ENCODE measurements at regions not wholly inside any gene's neighbourhood (a gene's known extent, or its start where the extent isn't known, plus 50 kb on each side); places are given as distances from the start of the nearest gene placed in this dataset.

- Mint-ChIP-seq H3K4me3 (ENCODE audit: unreplicated experiment) (no peak overlapping the region), H3K27ac (ENCODE audit: unreplicated experiment) (no peak overlapping the region), H3K4me1 (ENCODE audit: unreplicated experiment) (no peaks in the 10 kb centered on the region), H3K9me3 (ENCODE audit: unreplicated experiment) (no peaks in the 10 kb centered on the region), H3K27me3 (ENCODE audit: unreplicated experiment) (peaks cover 42% of the 10 kb centered on the region), H3K36me3 (ENCODE audit: unreplicated experiment) (no peaks in the 10 kb centered on the region)
- TF ChIP-seq CTCF (IDR thresholded peaks at IDR 0.05) = no peak
- DNase-seq (ENCODE audit: extremely low spot score, unreplicated experiment) = no peak
Observed at GRCh38 chr4:14446311-14446710, 556.0 kb upstream of the CPEB2 start.

GRCh38 chr4:14446904-14447303, 555.4 kb upstream of the CPEB2 start:
- Mint-ChIP-seq H3K4me3 (ENCODE audit: unreplicated experiment) (no peak overlapping the region), H3K27ac (ENCODE audit: unreplicated experiment) (no peak overlapping the region), H3K36me3 (ENCODE audit: unreplicated experiment) (no peaks in the 10 kb centered on the region), H3K9me3 (ENCODE audit: unreplicated experiment) (no peaks in the 10 kb centered on the region), H3K4me1 (ENCODE audit: unreplicated experiment) (no peaks in the 10 kb centered on the region), H3K27me3 (ENCODE audit: unreplicated experiment) (peaks cover 38% of the 10 kb centered on the region)
- no peak for TF ChIP-seq CTCF (IDR thresholded peaks at IDR 0.05)
- no peak for DNase-seq (ENCODE audit: extremely low spot score, unreplicated experiment)

- DNase-seq (ENCODE audit: extremely low spot score, unreplicated experiment) = no peak
- Mint-ChIP-seq H3K27me3 (ENCODE audit: unreplicated experiment) (peaks cover 35% of the 10 kb centered on the region), H3K27ac (ENCODE audit: unreplicated experiment) (no peak overlapping the region), H3K9me3 (ENCODE audit: unreplicated experiment) (no peaks in the 10 kb centered on the region), H3K36me3 (ENCODE audit: unreplicated experiment) (no peaks in the 10 kb centered on the region), H3K4me3 (ENCODE audit: unreplicated experiment) (no peak overlapping the region), H3K4me1 (ENCODE audit: unreplicated experiment) (no peaks in the 10 kb centered on the region)
- TF ChIP-seq CTCF (IDR thresholded peaks at IDR 0.05) = no peak
Observed at GRCh38 chr4:14449308-14449707, 553.0 kb upstream of the CPEB2 start.

- no peaks in the 10 kb centered on the region for H3K4me1 Mint-ChIP-seq (ENCODE audit: unreplicated experiment)
- H3K4me3 Mint-ChIP-seq (ENCODE audit: unreplicated experiment) = no peak overlapping the region
- H3K27me3 Mint-ChIP-seq (ENCODE audit: unreplicated experiment) = peaks cover 36% of the 10 kb centered on the region
- no peak overlapping the region for H3K27ac Mint-ChIP-seq (ENCODE audit: unreplicated experiment)
- H3K9me3 Mint-ChIP-seq (ENCODE audit: unreplicated experiment) = no peaks in the 10 kb centered on the region
- no peak for TF ChIP-seq CTCF (IDR thresholded peaks at IDR 0.05)
- no peak for DNase-seq (ENCODE audit: extremely low spot score, unreplicated experiment)
- H3K36me3 Mint-ChIP-seq (ENCODE audit: unreplicated experiment) = no peaks in the 10 kb centered on the region
Observed at GRCh38 chr4:14452001-14452400, 550.3 kb upstream of the CPEB2 start.

GRCh38 chr4:14452764-14453163, 549.5 kb upstream of the CPEB2 start:
- H3K36me3 Mint-ChIP-seq (ENCODE audit: unreplicated experiment) = no peaks in the 10 kb centered on the region
- TF ChIP-seq CTCF (IDR thresholded peaks at IDR 0.05) = no peak
- no peaks in the 10 kb centered on the region for H3K4me1 Mint-ChIP-seq (ENCODE audit: unreplicated experiment)
- H3K27me3 Mint-ChIP-seq (ENCODE audit: unreplicated experiment) = peaks cover 37% of the 10 kb centered on the region
- no peak for DNase-seq (ENCODE audit: extremely low spot score, unreplicated experiment)
- no peaks in the 10 kb centered on the region for H3K9me3 Mint-ChIP-seq (ENCODE audit: unreplicated experiment)
- no peak overlapping the region for H3K27ac Mint-ChIP-seq (ENCODE audit: unreplicated experiment)
- H3K4me3 Mint-ChIP-seq (ENCODE audit: unreplicated experiment) = no peak overlapping the region
